Transverse colon (tissue), 4 donors: ENCODE measurements at regions not wholly inside any gene's neighbourhood (a gene's known extent, or its start where the extent isn't known, plus 50 kb on each side); places are given as distances from the start of the nearest gene placed in this dataset.

Experiments used
- DNase-seq: peaks from one replicate; pipeline ENCODE4 v3.0.0-alpha.2; 2019
- H3K27ac ChIP-seq, 4 donors: fragments of 200-600 bp; sonication (generic); 2 replicates each; pipeline ENCODE4 v1.5.1; 2016 to 2018; ENCODE audit warnings: inconsistent platforms in 4 of 4
- H3K27me3 ChIP-seq: fragments of 200-600 bp; sonication (generic); 2 replicates; pipeline ENCODE4 v1.5.1; 2017; ENCODE audit warnings: inconsistent platforms
- H3K36me3 ChIP-seq, 4 donors: fragments of 200-600 bp; sonication (generic); 2 replicates each; pipeline ENCODE4 v1.5.1; 2017 to 2019; ENCODE audit warnings: inconsistent platforms in 4 of 4
- H3K4me1 ChIP-seq, 4 donors: fragments of 200-600 bp; sonication (generic); 2 replicates each; pipeline ENCODE4 v1.5.1; 2017 to 2020; ENCODE audit warnings: inconsistent platforms in 4 of 4
- H3K4me3 ChIP-seq, 4 donors: fragments of 200-600 bp; sonication (generic); 1 replicate in 1 of 4; 2 replicates in 3 of 4; pipeline versions ENCODE4 v1.5.1 to v1.6.1; 2017 to 2019; ENCODE audit warnings: inconsistent platforms in 4 of 4
- H3K9me3 ChIP-seq, 2 donors: fragments of 200-600 bp; sonication (generic); 2 replicates each; pipeline ENCODE4 v1.5.1; 2017 to 2019; ENCODE audit warnings: inconsistent platforms in 2 of 2
- EP300 ChIP-seq: sonication (generic); formaldehyde crosslinking; IDR thresholded peaks from one replicate; pipeline ENCODE4 v1.6.1; 2017; ENCODE audit warnings: antibody characterized with exemption, low read depth
- POLR2A ChIP-seq: fragments of 450-650 bp; IDR thresholded peaks from one replicate; pipeline ENCODE4 v1.6.1; 2016; ENCODE audit warnings: antibody characterized with exemption, mild to moderate bottlenecking, moderate library complexity
- POLR2AphosphoS5 ChIP-seq, 3 donors: sonication (generic); formaldehyde crosslinking; IDR thresholded peaks; one replicate each; pipeline ENCODE4 v1.6.1; 2016; ENCODE audit warnings: antibody characterized with exemption in 3 of 3
- WGBS, 2 donors: methylation state at CpG; one replicate each; pipeline ENCODE4 v1.1.5; 2018; ENCODE audit warnings: low coverage in 1 of 2; 5-methylcytosine and 5-hydroxymethylcytosine counted together
- in situ Hi-C, 4 donors: fragments of 200-750 bp; cut with MboI; loops; one replicate each; pipeline versions ENCODE4 v1.15.0 to v1.15.1; 2017; ENCODE audit warnings: low sequenced_read_pairs in 3 of 4, low pct_ligation_motif_present in 1 of 4, low pct_unique_long_range_greater_than_20kb in 1 of 4
- intact Hi-C: fragments of 100-400 bp; cut with DNase I; formaldehyde crosslinking; loops from one replicate; pipeline ENCODE4 v1.15.1; 2023; ENCODE audit warnings: low total_unique reads
- TF ChIP-seq, protein P1 (sequence below), 5 experiments: fragments of 200-600 bp in 3 of 5; fragments of 450-650 bp in 2 of 5; sonication (generic) in 3 of 5; IDR thresholded peaks; 1 replicate in 2 of 5; 2 replicates in 3 of 5; pipeline ENCODE4 v1.5.1; 2016 to 2017; ENCODE audit warnings: antibody characterized with exemption in 5 of 5, inconsistent platforms in 3 of 5, mild to moderate bottlenecking in 2 of 5, moderate library complexity in 1 of 5

- TF ChIP-seq POLR2A (no peak), POLR2AphosphoS5 (IDR thresholded peaks at IDR 0.05) (no peak), EP300 (no peak)
- TF ChIP-seq, protein P1, sequence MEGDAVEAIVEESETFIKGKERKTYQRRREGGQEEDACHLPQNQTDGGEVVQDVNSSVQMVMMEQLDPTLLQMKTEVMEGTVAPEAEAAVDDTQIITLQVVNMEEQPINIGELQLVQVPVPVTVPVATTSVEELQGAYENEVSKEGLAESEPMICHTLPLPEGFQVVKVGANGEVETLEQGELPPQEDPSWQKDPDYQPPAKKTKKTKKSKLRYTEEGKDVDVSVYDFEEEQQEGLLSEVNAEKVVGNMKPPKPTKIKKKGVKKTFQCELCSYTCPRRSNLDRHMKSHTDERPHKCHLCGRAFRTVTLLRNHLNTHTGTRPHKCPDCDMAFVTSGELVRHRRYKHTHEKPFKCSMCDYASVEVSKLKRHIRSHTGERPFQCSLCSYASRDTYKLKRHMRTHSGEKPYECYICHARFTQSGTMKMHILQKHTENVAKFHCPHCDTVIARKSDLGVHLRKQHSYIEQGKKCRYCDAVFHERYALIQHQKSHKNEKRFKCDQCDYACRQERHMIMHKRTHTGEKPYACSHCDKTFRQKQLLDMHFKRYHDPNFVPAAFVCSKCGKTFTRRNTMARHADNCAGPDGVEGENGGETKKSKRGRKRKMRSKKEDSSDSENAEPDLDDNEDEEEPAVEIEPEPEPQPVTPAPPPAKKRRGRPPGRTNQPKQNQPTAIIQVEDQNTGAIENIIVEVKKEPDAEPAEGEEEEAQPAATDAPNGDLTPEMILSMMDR (IDR thresholded peaks at IDR 0.05): no peak
- WGBS, 2 donors: 51 to 100% methylated on average over 1 to 4 of the region's 4 CpGs
- intact Hi-C loops (no loop called here), in situ Hi-C loops (no loop called here)
- DNase-seq: no peak
- no peaks in the 10 kb centered on the region for H3K27me3 ChIP-seq
- no peak overlapping the region for H3K4me3 ChIP-seq
- no peak overlapping the region for H3K27ac ChIP-seq
- peaks cover 0 to 16% (median 10%) of the 10 kb centered on the region in 4 donors for H3K4me1 ChIP-seq
- peaks cover 0 to 4% of the 10 kb centered on the region in 2 donors for H3K9me3 ChIP-seq
- H3K36me3 ChIP-seq: no peaks in the 10 kb centered on the region
These were observed 188.6 kb downstream of the CARTPT start for GRCh38 chr5:71907608-71908145.

DNA sequence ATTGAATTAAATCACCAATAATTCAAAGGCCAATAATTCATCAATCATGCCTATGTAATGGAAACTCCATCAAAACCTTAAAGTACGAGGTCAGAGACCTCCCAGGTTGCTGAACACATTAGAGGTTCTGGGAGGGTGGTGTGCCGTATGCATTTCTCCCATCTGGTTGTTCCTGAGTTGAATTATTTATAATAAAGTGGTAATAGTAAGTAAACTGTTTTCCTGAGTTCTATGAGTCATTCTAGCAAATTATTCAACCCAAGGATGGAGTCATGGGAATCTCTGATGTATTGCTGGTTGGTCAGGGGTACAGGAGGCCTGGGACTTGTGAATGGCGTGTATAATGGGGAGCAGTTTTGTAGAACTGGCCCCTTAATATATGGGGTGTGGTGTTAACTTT lies 191.7 kb downstream of the CARTPT start:
- TF ChIP-seq EP300 (no peak), POLR2A (no peak)
- TF ChIP-seq, protein P1 (IDR thresholded peaks at IDR 0.05): no peak
- no peaks in the 10 kb centered on the region for H3K27me3 ChIP-seq
- 78 to 80% methylated on average over 2 to 3 of the region's 3 CpGs for WGBS, 2 donors

GRCh38 chr5:71912021-71912420 lies 192.9 kb downstream of the CARTPT start:
- no peak for DNase-seq
- in situ Hi-C loops: no loop called here
- TF ChIP-seq, protein P1 (IDR thresholded peaks at IDR 0.05): no peak
- TF ChIP-seq POLR2A (no peak), EP300 (no peak), POLR2AphosphoS5 (IDR thresholded peaks at IDR 0.05) (no peak)
- intact Hi-C loops: no loop called here
- Histone ChIP-seq H3K27ac (no peak overlapping the region), H3K4me1 (peaks cover 0 to 7% (median under 1%) of the 10 kb centered on the region in 4 donors), H3K4me3 (no peak overlapping the region), H3K27me3 (no peaks in the 10 kb centered on the region), H3K36me3 (no peaks in the 10 kb centered on the region), H3K9me3 (peaks cover 0 to 4% of the 10 kb centered on the region in 2 donors)
- WGBS, 2 donors: 88 to 100% methylated on average over 1 of the region's 1 CpG

More for the DNA sequence above, 191.7 kb downstream of the CARTPT start:
- no peak for DNase-seq
- intact Hi-C loops (no loop called here), in situ Hi-C loops (no loop called here)
- Histone ChIP-seq H3K4me1 (peaks cover 0 to 16% (median 10%) of the 10 kb centered on the region in 4 donors), H3K4me3 (no peak overlapping the region), H3K27ac (no peak overlapping the region), H3K36me3 (no peaks in the 10 kb centered on the region), H3K9me3 (peaks cover 0 to 4% of the 10 kb centered on the region in 2 donors)

DNA sequence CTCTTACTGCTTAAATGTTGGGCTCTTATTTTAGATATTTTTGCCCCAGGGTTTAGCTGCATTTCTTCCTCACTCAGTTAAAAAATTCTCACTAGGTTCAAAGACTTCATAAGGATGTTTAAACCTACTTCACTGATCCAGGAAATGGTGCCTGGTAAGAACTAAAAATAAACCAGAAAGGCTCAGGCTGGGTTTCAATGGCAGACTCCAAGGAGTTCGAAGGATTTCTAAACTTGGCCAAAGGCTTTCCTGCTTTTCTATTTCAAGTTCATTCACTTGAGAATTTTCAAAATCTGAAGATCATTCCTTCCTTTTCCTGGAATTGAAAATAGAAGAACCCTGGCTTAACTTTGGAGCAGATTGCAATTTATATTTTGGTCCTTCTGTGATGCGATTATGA lies 193.0 kb upstream of the MAP1B start:
- DNase-seq: no peak
- no peaks in the 10 kb centered on the region for H3K27me3 ChIP-seq
- TF ChIP-seq, protein P1 (IDR thresholded peaks at IDR 0.05): no peak
- no peak for TF ChIP-seq POLR2A
- TF ChIP-seq POLR2AphosphoS5 (IDR thresholded peaks at IDR 0.05): no peak
- no peaks in the 10 kb centered on the region for H3K36me3 ChIP-seq
- no peak overlapping the region for H3K27ac ChIP-seq
- intact Hi-C loops: no loop called here
- in situ Hi-C loops: no loop called here
- peaks cover 0 to 4% of the 10 kb centered on the region in 2 donors for H3K9me3 ChIP-seq
- no peak overlapping the region for H3K4me3 ChIP-seq
- H3K4me1 ChIP-seq: no peaks in the 10 kb centered on the region
- 75 to 77% methylated on average over 2 of the region's 2 CpGs for WGBS, 2 donors
